Right lobe of liver (tissue), 6 donors: ENCODE measurements at regions not wholly inside any gene's neighbourhood (a gene's known extent, or its start where the extent isn't known, plus 50 kb on each side); places are given as distances from the start of the nearest gene placed in this dataset.
A peak's percentile ranks its signal among the peaks of the same experiment; 100 is the strongest.
"Not testable (repeated sequence)": the region's sequence is repeated elsewhere in the genome, so short reads cannot be mapped to it uniquely, and the experiment has no call there.

ENCODE experiments used
- ATAC-seq, 4 donors: fragments of 200-7000 bp; cut with Tn5 transposase; one replicate each; pipeline ENCODE4 v1.9.1; 2020; ENCODE audit warnings: mild to moderate bottlenecking in 4 of 4, moderate library complexity in 4 of 4
- DNase-seq, 3 donors: peaks; one replicate each; pipeline ENCODE4 v3.0.0-alpha.2; 2020
- H3K27ac ChIP-seq, 3 donors: fragments of 200-600 bp; one replicate each; pipeline ENCODE4 v1.8.0; 2022
- H3K27me3 ChIP-seq, 2 donors: fragments of 200-600 bp; one replicate each; pipeline ENCODE4 v1.8.0; 2022
- H3K36me3 ChIP-seq, 4 donors: fragments of 200-600 bp; sonication (generic) in 1 of 4; one replicate each; pipeline versions ENCODE4 v1.5.1 to v1.8.0; 2017 to 2022; ENCODE audit warnings: control low read depth in 1 of 4
- H3K4me1 ChIP-seq, 4 donors: fragments of 200-600 bp; sonication (generic) in 1 of 4; one replicate each; pipeline versions ENCODE4 v1.5.1 to v1.8.0; 2017 to 2022; ENCODE audit warnings: control low read depth in 1 of 4
- H3K4me3 ChIP-seq, 3 donors: fragments of 200-600 bp; one replicate each; pipeline ENCODE4 v1.8.0; 2022
- H3K9me3 ChIP-seq, 4 donors: fragments of 200-600 bp; sonication (generic) in 1 of 4; one replicate each; pipeline versions ENCODE4 v1.5.1 to v1.8.0; 2017 to 2022; ENCODE audit warnings: control low read depth in 1 of 4
- CTCF ChIP-seq, 4 donors: fragments of 200-600 bp in 3 of 4; fragments of 450-650 bp in 1 of 4; IDR thresholded peaks; one replicate each; pipeline versions ENCODE4 v1.5.1 to v1.8.0; 2016 to 2022; ENCODE audit warnings: antibody characterized with exemption in 4 of 4, mild to moderate bottlenecking in 2 of 4
- POLR2A ChIP-seq: fragments of 450-650 bp; IDR thresholded peaks from one replicate; pipeline ENCODE4 v1.6.1; 2017; ENCODE audit warnings: antibody characterized with exemption, mild to moderate bottlenecking
- WGBS: methylation state at CpG from one replicate; pipeline ENCODE4 v1.1.6; 2018; ENCODE audit warnings: low coverage, low lambda C conversion rate; ENCODE audit not compliant: insufficient coverage; ENCODE audit errors: missing lambda C conversion rate; 5-methylcytosine and 5-hydroxymethylcytosine counted together
- intact Hi-C, 2 donors: fragments of 100-400 bp; cut with DNase I; formaldehyde crosslinking; loops; one replicate each; pipeline versions ENCODE4 v1.11.2 to v1.14.1; 2022
- donor health status: DM: no; HTN: yes; CAD: no.
- donor health status: DM: no; HTN: no; CAD: no.
- donor health status: DM: no; HTN: no; CAD: no.
- donor health status: DM: no; HTN: yes; CAD: no.
- donor health status: DM: no; HTN: yes; CAD: no.

DNA sequence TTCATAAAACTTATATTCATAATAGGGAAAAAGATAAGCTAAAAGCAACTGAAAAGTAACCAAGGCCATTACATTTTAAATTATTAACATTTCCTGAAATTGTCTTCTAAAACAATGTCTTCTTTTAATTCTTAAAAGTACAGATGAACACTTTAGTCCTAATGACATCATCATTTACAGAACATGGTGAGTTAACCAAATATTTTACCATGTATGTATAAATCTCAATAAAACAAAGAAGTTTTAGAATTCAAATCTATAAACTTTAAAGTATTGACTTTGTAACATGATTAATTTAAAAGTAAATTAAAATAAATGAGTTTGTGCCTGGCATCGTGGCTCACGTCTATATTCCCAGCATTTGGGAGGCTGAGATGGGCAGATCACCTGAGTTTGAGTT is 125.9 kb upstream of the PRSS16 start:
- WGBS, result 93% methylated on average over 2 of the region's 2 CpGs
- no peak overlapping the region for H3K27ac ChIP-seq
- no peaks in the 10 kb centered on the region for H3K27me3 ChIP-seq
- intact Hi-C loops, result no loop called here
- H3K9me3 ChIP-seq, result no peaks in the 10 kb centered on the region
- no peak overlapping the region for H3K4me3 ChIP-seq
- no peak for TF ChIP-seq POLR2A
- TF ChIP-seq CTCF (IDR thresholded peaks at IDR 0.05), result no peak
- no peaks in the 10 kb centered on the region for H3K4me1 ChIP-seq
- H3K36me3 ChIP-seq, result no peaks in the 10 kb centered on the region
- no peak for DNase-seq
- ATAC-seq, result no peak

GRCh38 chr6:27124252-27124657 is 123.2 kb upstream of the PRSS16 start:
- WGBS, result 73% methylated on average over 4 of the region's 4 CpGs
- Histone ChIP-seq H3K27ac (no peak overlapping the region), H3K4me1 (no peaks in the 10 kb centered on the region), H3K36me3 (no peaks in the 10 kb centered on the region), H3K9me3 (no peaks in the 10 kb centered on the region), H3K4me3 (no peak overlapping the region), H3K27me3 (no peaks in the 10 kb centered on the region)
- ATAC-seq, result no peak
- no peak for DNase-seq
- intact Hi-C loops, result no loop called here
- TF ChIP-seq CTCF (IDR thresholded peaks at IDR 0.05) (no peak), POLR2A (no peak)

DNA sequence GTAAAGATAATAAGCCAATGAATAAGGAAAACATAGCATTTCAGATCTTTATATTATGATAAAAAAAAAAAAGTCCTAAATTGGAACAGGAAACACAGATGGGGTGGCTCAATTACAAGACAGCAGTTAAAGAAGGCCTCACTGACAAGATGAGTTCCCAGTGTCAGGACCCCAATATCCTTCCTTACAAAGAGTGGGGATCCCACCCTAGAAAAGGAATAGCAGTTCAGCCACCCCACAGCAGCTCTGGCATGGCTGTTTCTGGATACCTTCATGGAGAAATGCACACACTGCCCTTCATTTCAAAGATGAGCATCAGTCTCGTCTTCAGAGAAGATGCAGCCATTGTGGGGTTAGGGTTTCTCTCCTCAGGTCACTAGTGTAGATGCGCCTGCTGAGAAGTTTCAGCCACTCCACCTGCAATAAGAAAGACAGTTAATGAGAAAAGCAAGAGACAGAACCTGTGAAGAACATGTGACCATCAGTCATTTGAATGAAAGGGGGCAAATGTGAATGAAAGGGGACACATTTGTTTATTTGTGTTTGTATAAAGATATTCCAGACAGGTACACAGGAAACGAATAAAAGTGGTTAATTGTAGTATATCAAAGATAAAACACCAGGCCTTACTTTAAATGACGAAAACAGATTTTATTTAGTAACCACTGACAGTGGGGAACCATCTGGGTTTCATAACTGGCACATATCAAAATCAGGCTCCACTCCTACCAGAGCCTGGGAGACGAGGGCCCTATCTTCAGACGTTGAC is 121.3 kb upstream of the PRSS16 start:
- no peak for DNase-seq
- no peak overlapping the region for H3K4me3 ChIP-seq
- no peaks in the 10 kb centered on the region for H3K4me1 ChIP-seq
- no peak overlapping the region for H3K27ac ChIP-seq
- intact Hi-C loops, result no loop called here
- H3K36me3 ChIP-seq, result no peaks in the 10 kb centered on the region
- TF ChIP-seq CTCF (IDR thresholded peaks at IDR 0.05), result no peak
- TF ChIP-seq POLR2A, result no peak
- WGBS, result 93% methylated on average over 4 of the region's 6 CpGs
- ATAC-seq, result no peak
- peaks cover 0 to 3% of the 10 kb centered on the region in 2 donors for H3K27me3 ChIP-seq
- H3K9me3 ChIP-seq, result no peaks in the 10 kb centered on the region

DNA sequence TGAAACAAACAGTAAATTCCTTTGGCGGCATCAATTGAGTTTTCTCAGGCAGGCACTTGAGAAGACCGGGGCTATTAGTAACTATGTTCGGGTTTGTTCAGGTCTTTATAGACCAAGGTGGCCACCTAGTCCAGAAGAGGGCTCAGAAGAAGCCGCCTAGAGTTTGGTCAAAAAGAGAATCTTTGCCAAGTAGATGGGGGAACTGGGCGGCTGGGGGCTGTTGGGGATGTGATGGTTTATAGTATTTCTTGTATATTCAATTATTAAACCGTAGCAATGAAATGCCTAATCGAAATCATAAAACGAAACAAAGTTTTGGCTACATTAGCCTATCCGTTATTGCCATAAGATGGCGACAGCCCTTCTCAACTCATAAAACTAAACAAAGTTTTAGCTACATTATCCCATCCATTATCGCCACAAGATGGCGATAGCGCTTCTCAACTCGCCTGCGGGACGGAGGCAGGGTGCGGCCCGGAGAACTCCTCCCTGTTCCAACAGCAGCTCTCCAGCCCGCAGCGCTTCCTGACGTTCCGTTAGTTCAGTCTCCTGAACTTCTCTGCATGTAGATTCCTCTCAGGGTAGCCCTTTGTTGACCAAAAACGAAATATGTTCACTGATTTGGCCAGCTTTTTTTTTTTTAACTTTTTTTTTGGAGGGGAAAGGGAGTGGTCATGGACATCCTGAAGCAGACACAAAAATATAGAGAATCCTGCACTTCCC is 120.5 kb upstream of the PRSS16 start:
- no peaks in the 10 kb centered on the region for H3K9me3 ChIP-seq
- no peaks in the 10 kb centered on the region for H3K36me3 ChIP-seq
- no peaks in the 10 kb centered on the region for H3K4me1 ChIP-seq
- 21% methylated on average over 23 of the region's 23 CpGs for WGBS
- intact Hi-C loops, result no loop called here
- H3K27me3 ChIP-seq, result peaks cover 0 to 8% of the 10 kb centered on the region in 2 donors
- H3K27ac ChIP-seq, result no peak overlapping the region
- DNase-seq (peak; percentile 86 to 89 (median 88)), ATAC-seq (peak; percentile 95 to 98 (median 96))
- peak overlapping the region in 1 of 3 donors; percentile 23 for H3K4me3 ChIP-seq
- TF ChIP-seq CTCF (IDR thresholded peaks at IDR 0.05) (peak; percentile 77 to 95 (median 87)), POLR2A (no peak)

GRCh38 chr6:27127874-27128273 is 119.6 kb upstream of the PRSS16 start:
- H3K36me3 ChIP-seq, H3K27me3 ChIP-seq, ATAC-seq, H3K9me3 ChIP-seq, H3K4me3 ChIP-seq, DNase-seq, H3K27ac ChIP-seq, H3K4me1 ChIP-seq, intact Hi-C loops: not testable (repeated sequence)
- WGBS, result 91% methylated on average over 4 of the region's 4 CpGs
